HUDEP-2 (cell line): ENCODE measurements at regions not wholly inside any gene's neighbourhood (a gene's known extent, or its start where the extent isn't known, plus 50 kb on each side); places are given as distances from the start of the nearest gene placed in this dataset.
"Not testable (repeated sequence)": the region's sequence is repeated elsewhere in the genome, so short reads cannot be mapped to it uniquely, and the experiment has no call there.

Source experiments
- DNase-seq, 76 experiments: peaks; one replicate each; lab custom pipeline; 2025; ENCODE audit not compliant: unreplicated experiment in 76 of 76; lab: John Stamatoyannopoulos, UW

DNA sequence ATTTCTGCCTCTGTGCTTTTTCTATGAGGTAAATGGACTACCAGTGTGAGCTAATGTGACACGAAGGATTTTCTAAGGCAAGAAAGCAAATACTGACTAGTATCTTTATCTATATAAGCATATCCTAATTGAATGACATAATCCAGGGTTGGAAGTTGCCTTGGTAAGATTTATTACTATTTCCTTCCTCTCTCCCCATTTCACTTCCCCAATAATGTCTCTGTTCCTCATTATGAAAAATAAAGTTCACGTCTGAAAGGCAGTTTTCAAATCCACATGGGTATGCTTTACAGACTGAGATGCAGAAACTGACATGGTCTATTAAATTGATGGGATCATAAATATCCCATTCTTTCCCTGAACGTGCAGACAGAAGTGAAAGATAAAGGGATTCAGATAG is 86.0 kb downstream of the DTWD1 start:
- DNase-seq: no peak

GRCh38 chr15:49707598-49707997 is 86.8 kb downstream of the DTWD1 start:
- DNase-seq: no peak

- no peak for DNase-seq
These were observed 88.9 kb downstream of the DTWD1 start for GRCh38 chr15:49709646-49710214.

- no peak for DNase-seq
These were observed 91.3 kb downstream of the DTWD1 start for GRCh38 chr15:49712162-49712561.

- no peak for DNase-seq
These were observed 92.1 kb downstream of the DTWD1 start for GRCh38 chr15:49712846-49713450.

- no peak for DNase-seq
These were observed 94.4 kb downstream of the DTWD1 start for GRCh38 chr15:49715211-49715610.

- DNase-seq: no peak
These were observed 94.9 kb downstream of the DTWD1 start for GRCh38 chr15:49715701-49716100.

GRCh38 chr15:49718234-49718633 is 97.4 kb downstream of the DTWD1 start:
- DNase-seq: no peak

- DNase-seq: no peak
These were observed 98.0 kb downstream of the DTWD1 start for GRCh38 chr15:49718846-49719245.

DNA sequence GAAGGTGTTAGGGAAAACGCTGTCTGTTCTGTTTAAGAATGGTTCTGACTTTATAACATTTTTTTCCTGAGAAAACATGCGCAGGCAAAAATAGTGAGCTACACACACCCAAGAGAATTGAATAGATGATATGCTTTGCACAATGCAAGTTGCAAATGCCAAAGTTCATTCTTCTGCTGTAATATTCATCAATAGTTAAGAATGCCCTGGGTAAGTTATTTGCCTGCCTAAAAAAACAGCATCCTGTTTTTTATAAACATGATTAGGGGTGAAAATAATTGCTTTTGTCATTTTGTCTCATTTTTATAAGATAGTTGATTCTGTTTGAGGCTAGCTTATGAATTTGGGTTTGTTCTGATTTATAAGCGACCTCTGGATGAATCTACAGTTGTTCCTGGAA is 99.4 kb downstream of the DTWD1 start:
- no peak for DNase-seq

DNA sequence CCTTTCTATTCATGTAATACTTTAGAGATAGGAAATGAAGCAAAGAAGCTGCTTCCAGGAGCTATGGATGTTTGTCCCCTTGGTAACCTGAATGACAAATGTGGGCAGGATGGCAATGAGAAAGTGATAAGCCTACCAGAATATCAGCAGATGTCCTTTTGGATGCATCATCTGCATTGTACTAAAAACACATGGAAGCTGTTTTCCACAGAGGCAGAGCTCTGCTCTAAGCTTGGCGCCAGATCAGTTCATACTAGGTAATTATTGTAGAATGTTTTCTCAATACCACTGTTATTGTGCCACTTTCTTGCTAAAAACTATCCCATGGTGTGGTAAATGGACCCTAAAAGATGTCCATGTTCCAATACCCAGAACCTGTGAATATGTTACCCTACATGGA is 100.2 kb downstream of the DTWD1 start:
- no peak for DNase-seq

DNA sequence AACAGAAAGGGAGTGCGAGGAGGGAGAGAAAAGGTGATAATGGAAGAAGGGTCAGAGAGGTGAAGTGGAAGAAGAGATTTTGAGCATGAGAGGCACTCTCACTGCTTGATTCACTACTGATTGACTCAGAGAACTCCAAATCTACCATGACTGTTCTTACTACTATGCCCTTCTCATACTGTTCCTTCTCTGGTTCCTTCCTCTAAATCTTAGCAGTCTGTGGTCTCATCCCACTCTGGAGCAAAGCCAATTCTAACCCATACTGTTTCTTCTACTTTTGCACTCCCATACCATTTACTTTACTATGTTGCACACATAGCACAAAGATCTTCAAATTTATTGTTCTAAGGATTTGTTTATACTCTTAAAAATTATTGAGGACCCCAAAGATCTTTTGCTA is 100.8 kb downstream of the DTWD1 start:
- DNase-seq: no peak

DNA sequence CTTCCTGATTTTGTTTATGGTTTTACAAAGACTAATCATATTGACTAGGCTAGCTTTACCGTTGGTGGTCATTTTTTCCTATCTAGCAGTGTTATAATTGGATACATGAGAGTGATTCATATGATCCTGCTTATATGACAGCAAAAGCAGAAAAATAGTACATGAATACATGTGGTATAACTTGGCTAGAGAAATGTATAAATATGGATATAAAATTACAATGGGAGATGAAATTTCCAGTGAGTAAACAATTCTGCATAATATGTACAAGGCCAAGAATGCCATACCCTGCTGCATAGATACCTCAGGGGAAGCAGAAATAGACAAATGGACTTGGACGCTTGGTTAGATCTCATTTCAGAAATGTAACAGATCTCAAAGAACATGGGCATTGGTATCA is 103.1 kb downstream of the DTWD1 start:
- no peak for DNase-seq

DNA sequence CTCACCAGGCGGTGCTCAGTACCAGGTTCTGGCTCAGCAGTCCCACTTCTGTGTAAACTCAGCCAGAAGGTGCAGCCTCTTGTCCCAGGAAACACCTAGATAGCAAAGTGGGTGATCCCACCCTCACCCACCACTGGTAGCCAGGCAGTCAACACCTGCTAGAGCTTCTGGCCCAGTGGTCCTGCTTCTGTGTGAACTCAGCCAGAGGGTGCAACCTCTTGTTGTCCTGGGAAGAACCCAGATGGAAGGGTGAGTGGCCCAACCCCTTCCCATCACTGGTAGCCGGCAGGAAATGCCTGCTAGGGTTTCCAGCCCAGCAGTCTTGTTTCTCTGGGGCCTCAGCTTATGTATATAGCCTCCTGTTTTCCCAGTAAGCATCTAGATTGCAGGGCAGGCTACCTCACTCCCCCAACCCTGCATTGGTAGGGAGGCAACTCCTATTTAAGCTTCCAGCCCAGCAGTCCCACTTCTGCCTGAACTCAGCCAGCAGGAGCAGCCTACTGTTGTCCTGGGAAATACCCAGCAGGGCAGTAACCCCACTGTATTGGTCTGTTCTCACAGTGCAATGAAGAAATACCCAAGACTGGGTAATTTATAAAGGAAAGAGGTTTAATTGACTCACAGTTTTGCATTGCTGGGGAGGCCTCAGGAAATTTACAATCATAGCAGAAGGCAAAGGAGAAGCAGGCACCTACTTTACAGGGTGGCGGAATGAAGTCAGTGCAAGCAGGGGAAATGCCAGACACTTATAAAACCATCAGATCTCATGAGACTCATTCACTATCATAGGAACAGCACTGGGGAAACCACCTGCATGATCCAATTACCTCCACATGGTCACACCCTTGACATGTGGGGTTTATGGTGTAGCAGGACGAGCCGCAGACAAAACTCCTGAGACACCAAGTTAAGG is 110.6 kb downstream of the DTWD1 start:
- DNase-seq: no peak

GRCh38 chr15:49732109-49732508 is 111.3 kb downstream of the DTWD1 start:
- DNase-seq: not testable (repeated sequence)

- DNase-seq: not testable (repeated sequence)
These were observed 113.2 kb downstream of the DTWD1 start for GRCh38 chr15:49734089-49734488.

GRCh38 chr15:49734831-49735508 is 114.1 kb downstream of the DTWD1 start:
- DNase-seq: no peak

- DNase-seq: no peak
These were observed 116.3 kb downstream of the DTWD1 start for GRCh38 chr15:49737127-49737526.

- peak in 53 of 76 experiments; percentile 2 to 65 (median 23) for DNase-seq
These were observed 120.9 kb downstream of the DTWD1 start for GRCh38 chr15:49741712-49742111.

GRCh38 chr15:49742381-49742780 is 121.5 kb downstream of the DTWD1 start:
- no peak for DNase-seq

GRCh38 chr15:49747340-49747739 is 126.5 kb downstream of the DTWD1 start:
- DNase-seq: peak in 8 of 76 experiments; percentile 3 to 42 (median 12)
